ENCODE measurements at regions not wholly inside any gene's neighbourhood (a gene's known extent, or its start where the extent isn't known, plus 50 kb on each side); places are given as distances from the start of the nearest gene placed in this dataset.

GRCh38 chr4:100061835-100062234, 111.8 kb upstream of the H2AZ1 start:
- Histone ChIP-seq H3K27me3 (ENCODE audit: insufficient read depth, low read length) (no peaks in the 10 kb centered on the region), H3K79me2 (ENCODE audit: insufficient read depth, low read length) (no peaks in the 10 kb centered on the region), H3K4me2 (ENCODE audit: low read length) (no peak overlapping the region), H3F3A (ENCODE audit: insufficient read depth, low read length) (no peaks in the 10 kb centered on the region), H3K36me3 (ENCODE audit: insufficient read depth, low read length) (no peaks in the 10 kb centered on the region), H3K4me3 (ENCODE audit: low read depth, low read length, poor library complexity, severe bottlenecking) (no peak overlapping the region), H3K9me3 (ENCODE audit: low read length) (no peaks in the 10 kb centered on the region), H4K20me1 (ENCODE audit: insufficient read depth, low read length) (no peaks in the 10 kb centered on the region), H3K9me2 (ENCODE audit: low read depth, low read length) (no peaks in the 10 kb centered on the region), H2AFZ (ENCODE audit: low read length) (no peak overlapping the region), H3K27ac (ENCODE audit: low read depth, low read length, poor library complexity, severe bottlenecking) (no peak overlapping the region), H3K4me1 (ENCODE audit: insufficient read depth, low read length, severe bottlenecking) (no peaks in the 10 kb centered on the region), H3K9ac (ENCODE audit: low read length) (no peak overlapping the region)
- TF ChIP-seq EZH2 (IDR thresholded peaks at IDR 0.05; ENCODE audit: borderline replicate concordance, low read length): no peak
- no peak for TF ChIP-seq CTCF (IDR thresholded peaks at IDR 0.05; ENCODE audit: low read length)

- Histone ChIP-seq H3K9me3 (ENCODE audit: low read length) (no peaks in the 10 kb centered on the region), H3K4me2 (ENCODE audit: low read length) (no peak overlapping the region), H3K4me1 (ENCODE audit: insufficient read depth, low read length, severe bottlenecking) (no peaks in the 10 kb centered on the region), H3K27me3 (ENCODE audit: insufficient read depth, low read length) (no peaks in the 10 kb centered on the region), H3K9ac (ENCODE audit: low read length) (no peak overlapping the region), H3K27ac (ENCODE audit: low read depth, low read length, poor library complexity, severe bottlenecking) (no peak overlapping the region), H3F3A (ENCODE audit: insufficient read depth, low read length) (no peaks in the 10 kb centered on the region), H3K9me2 (ENCODE audit: low read depth, low read length) (no peaks in the 10 kb centered on the region), H3K4me3 (ENCODE audit: low read depth, low read length, poor library complexity, severe bottlenecking) (no peak overlapping the region), H4K20me1 (ENCODE audit: insufficient read depth, low read length) (no peaks in the 10 kb centered on the region), H3K79me2 (ENCODE audit: insufficient read depth, low read length) (no peaks in the 10 kb centered on the region), H2AFZ (ENCODE audit: low read length) (no peak overlapping the region), H3K36me3 (ENCODE audit: insufficient read depth, low read length) (no peaks in the 10 kb centered on the region)
- TF ChIP-seq EZH2 (IDR thresholded peaks at IDR 0.05; ENCODE audit: borderline replicate concordance, low read length): no peak
- TF ChIP-seq CTCF (IDR thresholded peaks at IDR 0.05; ENCODE audit: low read length): no peak
Measured at GRCh38 chr4:100060765-100061416, 110.8 kb upstream of the H2AZ1 start.

GRCh38 chr4:100059467-100059866, 109.4 kb upstream of the H2AZ1 start:
- H3K9me2 ChIP-seq (ENCODE audit: low read depth, low read length): no peaks in the 10 kb centered on the region
- H3K79me2 ChIP-seq (ENCODE audit: insufficient read depth, low read length): no peaks in the 10 kb centered on the region
- H3K4me2 ChIP-seq (ENCODE audit: low read length): no peak overlapping the region
- H3K27me3 ChIP-seq (ENCODE audit: insufficient read depth, low read length): no peaks in the 10 kb centered on the region
- no peak overlapping the region for H3K9ac ChIP-seq (ENCODE audit: low read length)
- no peaks in the 10 kb centered on the region for H4K20me1 ChIP-seq (ENCODE audit: insufficient read depth, low read length)
- no peaks in the 10 kb centered on the region for H3F3A ChIP-seq (ENCODE audit: insufficient read depth, low read length)
- H3K4me1 ChIP-seq (ENCODE audit: insufficient read depth, low read length, severe bottlenecking): no peaks in the 10 kb centered on the region
- H2AFZ ChIP-seq (ENCODE audit: low read length): no peak overlapping the region
- H3K9me3 ChIP-seq (ENCODE audit: low read length): no peaks in the 10 kb centered on the region
- H3K4me3 ChIP-seq (ENCODE audit: low read depth, low read length, poor library complexity, severe bottlenecking): no peak overlapping the region
- TF ChIP-seq CTCF (IDR thresholded peaks at IDR 0.05; ENCODE audit: low read length) (no peak), EZH2 (IDR thresholded peaks at IDR 0.05; ENCODE audit: borderline replicate concordance, low read length) (no peak)
- H3K36me3 ChIP-seq (ENCODE audit: insufficient read depth, low read length): no peaks in the 10 kb centered on the region
- H3K27ac ChIP-seq (ENCODE audit: low read depth, low read length, poor library complexity, severe bottlenecking): no peak overlapping the region
